ENCODE measurements at regions not wholly inside any gene's neighbourhood (a gene's known extent, or its start where the extent isn't known, plus 50 kb on each side); places are given as distances from the start of the nearest gene placed in this dataset.

GRCh38 chr4:171221181-171221580 lies 592.0 kb upstream of the GALNTL6 start:
- Histone ChIP-seq H3K9me3 (ENCODE audit: control insufficient read depth, low read depth, low read length) (no peaks in the 10 kb centered on the region), H3K27ac (ENCODE audit: low read length) (no peak overlapping the region), H3K4me1 (ENCODE audit: control insufficient read depth, insufficient read depth, low read length) (no peaks in the 10 kb centered on the region), H3K36me3 (ENCODE audit: control insufficient read depth, insufficient read depth, low read length) (no peaks in the 10 kb centered on the region), H3K4me3 (ENCODE audit: low read length) (no peak overlapping the region), H3K27me3 (ENCODE audit: control insufficient read depth, insufficient read depth, low read length) (no peaks in the 10 kb centered on the region)
- no peak for DNase-seq
- WGBS (ENCODE audit: insufficient coverage, low lambda C conversion rate) = 44% methylated on average over 3 of the region's 7 CpGs

GRCh38 chr4:171203425-171203824 lies 609.8 kb upstream of the GALNTL6 start:
- Histone ChIP-seq H3K9me3 (ENCODE audit: control insufficient read depth, low read depth, low read length) (no peaks in the 10 kb centered on the region), H3K27me3 (ENCODE audit: control insufficient read depth, insufficient read depth, low read length) (no peaks in the 10 kb centered on the region), H3K27ac (ENCODE audit: low read length) (no peak overlapping the region), H3K4me3 (ENCODE audit: low read length) (no peak overlapping the region), H3K36me3 (ENCODE audit: control insufficient read depth, insufficient read depth, low read length) (no peaks in the 10 kb centered on the region), H3K4me1 (ENCODE audit: control insufficient read depth, insufficient read depth, low read length) (no peaks in the 10 kb centered on the region)
- WGBS (ENCODE audit: insufficient coverage, low lambda C conversion rate) = no CpG with 5 or more reads among the region's 2 CpGs
- peak in 1 of 2 donors; percentile 2 for DNase-seq

DNA sequence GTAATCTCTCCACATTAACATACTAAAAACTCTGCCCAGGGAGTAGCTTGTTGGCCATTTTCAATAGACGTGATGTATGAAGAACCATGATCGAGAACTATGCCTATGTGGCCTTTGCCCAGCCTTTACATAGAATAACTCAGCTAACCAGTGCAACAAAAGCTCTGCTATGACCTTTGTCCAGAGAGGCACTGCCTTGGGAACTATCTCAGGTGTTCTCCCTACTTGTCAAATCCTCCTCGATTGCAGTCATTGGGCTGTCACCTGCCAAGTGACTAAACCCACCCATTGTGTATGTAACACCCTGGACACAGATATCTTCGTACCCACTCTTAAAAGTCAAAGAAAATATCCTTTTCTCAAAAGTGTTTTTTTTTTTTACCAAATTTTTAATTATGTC lies 610.3 kb upstream of the GALNTL6 start:
- no peak overlapping the region for H3K4me3 ChIP-seq (ENCODE audit: low read length)
- no peaks in the 10 kb centered on the region for H3K36me3 ChIP-seq (ENCODE audit: control insufficient read depth, insufficient read depth, low read length)
- no peaks in the 10 kb centered on the region for H3K27me3 ChIP-seq (ENCODE audit: control insufficient read depth, insufficient read depth, low read length)
- peak in 1 of 2 donors; percentile 28 for DNase-seq
- H3K9me3 ChIP-seq (ENCODE audit: control insufficient read depth, low read depth, low read length) = no peaks in the 10 kb centered on the region
- 100% methylated on average over 1 of the region's 4 CpGs for WGBS (ENCODE audit: insufficient coverage, low lambda C conversion rate)
- no peak overlapping the region for H3K27ac ChIP-seq (ENCODE audit: low read length)
- H3K4me1 ChIP-seq (ENCODE audit: control insufficient read depth, insufficient read depth, low read length) = no peaks in the 10 kb centered on the region

DNA sequence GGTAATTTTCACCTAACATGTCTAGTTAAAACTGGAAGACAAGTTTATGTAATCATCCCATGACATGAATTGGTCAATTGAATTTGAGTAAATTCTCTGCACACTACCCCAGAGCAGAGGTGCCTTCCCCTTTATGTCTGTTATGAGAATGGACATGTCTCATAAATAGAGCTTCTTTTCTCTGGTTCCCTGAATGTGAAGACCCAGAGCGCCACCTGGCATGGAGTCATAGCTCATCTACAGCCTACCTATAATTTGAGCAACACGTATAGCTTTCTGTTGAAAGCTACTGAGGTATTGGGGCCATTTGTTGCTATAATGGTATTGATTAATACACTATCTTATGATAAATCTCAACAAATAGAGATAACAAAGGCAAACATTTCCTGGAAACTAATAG lies 626.5 kb upstream of the GALNTL6 start:
- Histone ChIP-seq H3K27me3 (ENCODE audit: control insufficient read depth, insufficient read depth, low read length) (no peaks in the 10 kb centered on the region), H3K27ac (ENCODE audit: low read length) (no peak overlapping the region), H3K9me3 (ENCODE audit: control insufficient read depth, low read depth, low read length) (no peaks in the 10 kb centered on the region), H3K4me3 (ENCODE audit: low read length) (no peak overlapping the region), H3K36me3 (ENCODE audit: control insufficient read depth, insufficient read depth, low read length) (no peaks in the 10 kb centered on the region), H3K4me1 (ENCODE audit: control insufficient read depth, insufficient read depth, low read length) (no peaks in the 10 kb centered on the region)
- peak; percentile 12 to 13 for DNase-seq
- no CpG with 5 or more reads among the region's 2 CpGs for WGBS (ENCODE audit: insufficient coverage, low lambda C conversion rate)

- Histone ChIP-seq H3K4me1 (ENCODE audit: control insufficient read depth, insufficient read depth, low read length) (no peaks in the 10 kb centered on the region), H3K4me3 (ENCODE audit: low read length) (no peak overlapping the region), H3K27ac (ENCODE audit: low read length) (no peak overlapping the region), H3K27me3 (ENCODE audit: control insufficient read depth, insufficient read depth, low read length) (no peaks in the 10 kb centered on the region), H3K9me3 (ENCODE audit: control insufficient read depth, low read depth, low read length) (no peaks in the 10 kb centered on the region), H3K36me3 (ENCODE audit: control insufficient read depth, insufficient read depth, low read length) (no peaks in the 10 kb centered on the region)
- 100% methylated on average over 1 of the region's 1 CpG for WGBS (ENCODE audit: insufficient coverage, low lambda C conversion rate)
- DNase-seq = no peak
Measured at GRCh38 chr4:171181090-171181489, 632.1 kb upstream of the GALNTL6 start.

DNA sequence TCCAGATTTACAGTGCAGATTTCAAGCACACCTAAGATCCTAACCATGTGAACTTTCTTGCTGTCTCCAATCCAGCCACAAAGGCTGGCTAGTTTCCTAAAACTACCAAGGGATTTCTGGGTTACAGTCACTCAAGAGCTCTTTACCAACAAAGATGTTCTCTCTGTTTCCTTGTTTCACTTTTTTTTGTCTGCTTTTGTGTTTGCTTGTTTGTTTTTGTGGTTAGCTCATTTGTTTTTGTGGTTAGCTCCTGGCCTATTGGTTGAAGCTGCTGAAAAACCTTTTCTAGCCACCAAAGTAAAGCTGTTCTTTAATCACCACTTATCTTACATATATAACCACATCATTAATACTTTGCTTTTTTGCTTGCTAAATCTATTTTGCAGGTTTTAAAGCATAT lies 642.5 kb upstream of the GALNTL6 start:
- Histone ChIP-seq H3K27me3 (ENCODE audit: control insufficient read depth, insufficient read depth, low read length) (no peaks in the 10 kb centered on the region), H3K27ac (ENCODE audit: low read length) (no peak overlapping the region), H3K36me3 (ENCODE audit: control insufficient read depth, insufficient read depth, low read length) (no peaks in the 10 kb centered on the region)

DNA sequence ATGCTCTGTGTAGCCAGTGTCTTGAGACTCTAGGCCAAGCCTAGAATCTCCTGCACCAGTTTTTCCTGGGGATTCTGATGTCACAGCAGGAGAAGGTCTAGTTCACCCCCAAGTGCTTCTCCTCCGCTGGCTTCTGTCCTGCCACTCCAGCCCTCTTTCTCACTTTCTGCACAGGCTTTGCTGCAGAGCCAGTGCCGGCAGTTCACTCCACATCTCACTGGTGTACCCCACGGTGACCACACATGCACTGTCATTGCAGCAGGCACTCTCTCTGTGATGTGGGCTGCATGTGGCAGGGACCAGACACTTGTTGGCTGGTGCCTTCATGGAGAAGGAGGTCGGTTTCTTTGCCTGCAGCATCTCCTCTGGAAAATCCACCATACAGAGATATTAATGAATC lies 643.8 kb upstream of the GALNTL6 start:
- DNase-seq = no peak
- H3K4me1 ChIP-seq (ENCODE audit: control insufficient read depth, insufficient read depth, low read length) = no peaks in the 10 kb centered on the region
- no peak overlapping the region for H3K4me3 ChIP-seq (ENCODE audit: low read length)
- no peaks in the 10 kb centered on the region for H3K36me3 ChIP-seq (ENCODE audit: control insufficient read depth, insufficient read depth, low read length)
- H3K27ac ChIP-seq (ENCODE audit: low read length) = no peak overlapping the region
- no CpG with 5 or more reads among the region's 4 CpGs for WGBS (ENCODE audit: insufficient coverage, low lambda C conversion rate)
- no peaks in the 10 kb centered on the region for H3K9me3 ChIP-seq (ENCODE audit: control insufficient read depth, low read depth, low read length)
- H3K27me3 ChIP-seq (ENCODE audit: control insufficient read depth, insufficient read depth, low read length) = no peaks in the 10 kb centered on the region

More for the DNA sequence above, 642.5 kb upstream of the GALNTL6 start:
- H3K9me3 ChIP-seq (ENCODE audit: control insufficient read depth, low read depth, low read length) = no peaks in the 10 kb centered on the region
- no peak overlapping the region for H3K4me3 ChIP-seq (ENCODE audit: low read length)
- no peaks in the 10 kb centered on the region for H3K4me1 ChIP-seq (ENCODE audit: control insufficient read depth, insufficient read depth, low read length)
- no peak for DNase-seq

GRCh38 chr4:171162478-171162877 lies 650.7 kb upstream of the GALNTL6 start:
- no peak overlapping the region for H3K4me3 ChIP-seq (ENCODE audit: low read length)
- H3K27me3 ChIP-seq (ENCODE audit: control insufficient read depth, insufficient read depth, low read length) = no peaks in the 10 kb centered on the region
- no peak overlapping the region for H3K27ac ChIP-seq (ENCODE audit: low read length)
- H3K4me1 ChIP-seq (ENCODE audit: control insufficient read depth, insufficient read depth, low read length) = no peaks in the 10 kb centered on the region
- DNase-seq = no peak
- WGBS (ENCODE audit: insufficient coverage, low lambda C conversion rate) = 100% methylated on average over 2 of the region's 3 CpGs
- no peaks in the 10 kb centered on the region for H3K36me3 ChIP-seq (ENCODE audit: control insufficient read depth, insufficient read depth, low read length)
- no peaks in the 10 kb centered on the region for H3K9me3 ChIP-seq (ENCODE audit: control insufficient read depth, low read depth, low read length)

- WGBS (ENCODE audit: insufficient coverage, low lambda C conversion rate) = 11% methylated on average over 3 of the region's 7 CpGs
- DNase-seq = peak; percentile 35 to 61
- no peaks in the 10 kb centered on the region for H3K4me1 ChIP-seq (ENCODE audit: control insufficient read depth, insufficient read depth, low read length)
- H3K9me3 ChIP-seq (ENCODE audit: control insufficient read depth, low read depth, low read length) = no peaks in the 10 kb centered on the region
- no peaks in the 10 kb centered on the region for H3K27me3 ChIP-seq (ENCODE audit: control insufficient read depth, insufficient read depth, low read length)
- H3K27ac ChIP-seq (ENCODE audit: low read length) = no peak overlapping the region
- no peaks in the 10 kb centered on the region for H3K36me3 ChIP-seq (ENCODE audit: control insufficient read depth, insufficient read depth, low read length)
- peak overlapping the region; percentile 5 for H3K4me3 ChIP-seq (ENCODE audit: low read length)
Measured at GRCh38 chr4:171157462-171158082, 655.6 kb upstream of the GALNTL6 start.

- 80% methylated on average over 1 of the region's 1 CpG for WGBS (ENCODE audit: insufficient coverage, low lambda C conversion rate)
- no peaks in the 10 kb centered on the region for H3K9me3 ChIP-seq (ENCODE audit: control insufficient read depth, low read depth, low read length)
- H3K27ac ChIP-seq (ENCODE audit: low read length) = no peak overlapping the region
- no peaks in the 10 kb centered on the region for H3K36me3 ChIP-seq (ENCODE audit: control insufficient read depth, insufficient read depth, low read length)
- DNase-seq = no peak
- H3K27me3 ChIP-seq (ENCODE audit: control insufficient read depth, insufficient read depth, low read length) = no peaks in the 10 kb centered on the region
- no peak overlapping the region for H3K4me3 ChIP-seq (ENCODE audit: low read length)
- no peaks in the 10 kb centered on the region for H3K4me1 ChIP-seq (ENCODE audit: control insufficient read depth, insufficient read depth, low read length)
Measured at GRCh38 chr4:171142639-171143038, 670.6 kb upstream of the GALNTL6 start.

- Histone ChIP-seq H3K36me3 (ENCODE audit: control insufficient read depth, insufficient read depth, low read length) (no peaks in the 10 kb centered on the region), H3K4me1 (ENCODE audit: control insufficient read depth, insufficient read depth, low read length) (no peaks in the 10 kb centered on the region), H3K9me3 (ENCODE audit: control insufficient read depth, low read depth, low read length) (no peaks in the 10 kb centered on the region), H3K27ac (ENCODE audit: low read length) (no peak overlapping the region), H3K27me3 (ENCODE audit: control insufficient read depth, insufficient read depth, low read length) (no peaks in the 10 kb centered on the region), H3K4me3 (ENCODE audit: low read length) (no peak overlapping the region)
- WGBS (ENCODE audit: insufficient coverage, low lambda C conversion rate) = 100% methylated on average over 1 of the region's 1 CpG
- DNase-seq = no peak
Measured at GRCh38 chr4:171142045-171142444, 671.2 kb upstream of the GALNTL6 start.
